Neural cell (in vitro differentiated cells): ENCODE measurements at regions not wholly inside any gene's neighbourhood (a gene's known extent, or its start where the extent isn't known, plus 50 kb on each side); places are given as distances from the start of the nearest gene placed in this dataset.

ENCODE experiments used
- CTCF ChIP-seq: fragments of 450-650 bp; IDR thresholded peaks from 2 replicates; pipeline ENCODE4 v1.5.1; 2014; ENCODE audit warnings: antibody characterized with exemption, mild to moderate bottlenecking, moderate library complexity; ENCODE audit not compliant: poor library complexity, severe bottlenecking
- POLR2AphosphoS5 ChIP-seq: IDR thresholded peaks from 2 replicates; pipeline ENCODE4 v1.6.1; 2012

DNA sequence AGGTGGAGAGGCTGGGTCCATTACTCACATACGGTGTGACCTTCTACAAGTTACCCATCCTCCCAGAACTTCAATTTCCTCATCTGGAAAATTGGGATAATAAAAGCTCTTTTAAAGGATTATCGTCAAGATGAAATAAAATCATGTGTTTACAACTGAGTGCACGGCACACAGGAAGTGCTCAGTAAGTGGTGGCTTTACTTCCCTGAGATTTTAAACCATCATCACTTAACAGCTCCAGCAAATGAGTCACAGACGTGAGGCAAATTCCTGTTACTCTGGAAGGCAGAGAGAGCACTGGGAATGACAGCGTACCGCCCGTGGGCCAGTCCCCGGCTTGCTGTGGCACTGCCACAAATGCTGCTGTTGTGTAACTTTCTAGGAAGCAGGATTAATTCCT lies 64.1 kb downstream of the MRPL57 start:
- TF ChIP-seq CTCF (no peak), POLR2AphosphoS5 (no peak)
